Thyroid gland (tissue), 4 donors: ENCODE measurements at regions not wholly inside any gene's neighbourhood (a gene's known extent, or its start where the extent isn't known, plus 50 kb on each side); places are given as distances from the start of the nearest gene placed in this dataset.

Experiments
- DNase-seq, 2 donors: peaks; one replicate each; pipeline ENCODE4 v3.0.0-alpha.2; 2019
- H3K27ac ChIP-seq, 3 donors: fragments of 200-600 bp; sonication (generic); 1 replicate in 2 of 3; 2 replicates in 1 of 3; pipeline ENCODE4 v1.5.1; 2016 to 2019; ENCODE audit warnings: mild to moderate bottlenecking in 1 of 3, moderate library complexity in 1 of 3
- H3K27me3 ChIP-seq: fragments of 200-600 bp; sonication (generic); one replicate; pipeline ENCODE4 v1.5.1; 2019
- H3K36me3 ChIP-seq, 2 donors: fragments of 200-600 bp; sonication (generic); one replicate each; pipeline ENCODE4 v1.5.1; 2016 to 2019
- H3K4me1 ChIP-seq, 2 donors: fragments of 200-600 bp; sonication (generic); one replicate each; pipeline ENCODE4 v1.5.1; 2017 to 2019
- H3K4me3 ChIP-seq, 3 donors: fragments of 200-600 bp; sonication (generic); replicated peaks in 1 of 3; 1 replicate in 2 of 3; 2 replicates in 1 of 3; pipeline ENCODE4 v1.5.1; 2016; ENCODE audit warnings: mild to moderate bottlenecking in 1 of 3
- H3K9me3 ChIP-seq: fragments of 200-600 bp; sonication (generic); one replicate; pipeline ENCODE4 v1.5.1; 2017
- CTCF ChIP-seq, 6 experiments: fragments of 200-600 bp in 3 of 6; fragments of 450-650 bp in 3 of 6; sonication (generic) in 3 of 6; IDR thresholded peaks; one replicate each; pipeline ENCODE4 v1.5.1; 2016 to 2019; ENCODE audit warnings: antibody characterized with exemption in 6 of 6, mild to moderate bottlenecking in 2 of 6, inconsistent platforms in 1 of 6, moderate library complexity in 1 of 6
- POLR2A ChIP-seq, 2 donors: fragments of 450-650 bp; IDR thresholded peaks; one replicate each; pipeline ENCODE4 v1.6.1; 2017; ENCODE audit warnings: antibody characterized with exemption in 2 of 2, mild to moderate bottlenecking in 2 of 2, moderate library complexity in 1 of 2
- WGBS, 2 donors: methylation state at CpG; one replicate each; pipeline ENCODE4 v1.1.5; 2017; 5-methylcytosine and 5-hydroxymethylcytosine counted together
- intact Hi-C: fragments of 100-400 bp; cut with DNase I; formaldehyde crosslinking; loops from one replicate; pipeline ENCODE4 v1.15.1; 2023

- intact Hi-C loops: no loop called here
- no peaks in the 10 kb centered on the region for H3K27me3 ChIP-seq
- no peak overlapping the region for H3K4me3 ChIP-seq
- no peaks in the 10 kb centered on the region for H3K9me3 ChIP-seq
- TF ChIP-seq CTCF (IDR thresholded peaks at IDR 0.05) (no peak), POLR2A (IDR thresholded peaks at IDR 0.05) (no peak)
- no peak overlapping the region for H3K27ac ChIP-seq
- H3K36me3 ChIP-seq: no peaks in the 10 kb centered on the region
- H3K4me1 ChIP-seq: no peaks in the 10 kb centered on the region
- 74 to 81% methylated on average over 1 of the region's 1 CpG for WGBS, 2 donors
- DNase-seq: no peak
Measured at GRCh38 chr9:115635680-115636383, 517.8 kb upstream of the PAPPA start.

GRCh38 chr9:115636596-115636995, 517.0 kb upstream of the PAPPA start:
- intact Hi-C loops: no loop called here
- no peaks in the 10 kb centered on the region for H3K36me3 ChIP-seq
- WGBS, 2 donors: 67 to 74% methylated on average over 4 of the region's 4 CpGs
- H3K27me3 ChIP-seq: no peaks in the 10 kb centered on the region
- no peaks in the 10 kb centered on the region for H3K4me1 ChIP-seq
- DNase-seq: no peak
- no peak overlapping the region for H3K27ac ChIP-seq
- no peak for TF ChIP-seq CTCF (IDR thresholded peaks at IDR 0.05)
- no peak for TF ChIP-seq POLR2A (IDR thresholded peaks at IDR 0.05)
- H3K4me3 ChIP-seq: no peak overlapping the region
- no peaks in the 10 kb centered on the region for H3K9me3 ChIP-seq

GRCh38 chr9:115637661-115638060, 515.9 kb upstream of the PAPPA start:
- TF ChIP-seq CTCF (IDR thresholded peaks at IDR 0.05) (no peak), POLR2A (IDR thresholded peaks at IDR 0.05) (no peak)
- Histone ChIP-seq H3K27me3 (no peaks in the 10 kb centered on the region), H3K4me1 (no peaks in the 10 kb centered on the region), H3K4me3 (no peak overlapping the region), H3K36me3 (no peaks in the 10 kb centered on the region), H3K9me3 (no peaks in the 10 kb centered on the region), H3K27ac (no peak overlapping the region)
- DNase-seq: no peak
- intact Hi-C loops: no loop called here

GRCh38 chr9:115640887-115641286, 512.7 kb upstream of the PAPPA start:
- intact Hi-C loops: no loop called here
- H3K27me3 ChIP-seq: no peaks in the 10 kb centered on the region
- H3K4me3 ChIP-seq: no peak overlapping the region
- TF ChIP-seq POLR2A (IDR thresholded peaks at IDR 0.05) (no peak), CTCF (IDR thresholded peaks at IDR 0.05) (no peak)
- 79 to 83% methylated on average over 2 of the region's 2 CpGs for WGBS, 2 donors
- no peaks in the 10 kb centered on the region for H3K4me1 ChIP-seq
- H3K36me3 ChIP-seq: no peaks in the 10 kb centered on the region
- no peak for DNase-seq
- no peaks in the 10 kb centered on the region for H3K9me3 ChIP-seq
- no peak overlapping the region for H3K27ac ChIP-seq

- Histone ChIP-seq H3K27me3 (no peaks in the 10 kb centered on the region), H3K4me1 (no peaks in the 10 kb centered on the region), H3K4me3 (no peak overlapping the region), H3K9me3 (no peaks in the 10 kb centered on the region), H3K36me3 (no peaks in the 10 kb centered on the region), H3K27ac (no peak overlapping the region)
- intact Hi-C loops: no loop called here
- WGBS, 2 donors: 56 to 78% methylated on average over 1 of the region's 1 CpG
- DNase-seq: no peak
- TF ChIP-seq CTCF (IDR thresholded peaks at IDR 0.05) (no peak), POLR2A (IDR thresholded peaks at IDR 0.05) (no peak)
Measured at GRCh38 chr9:115642285-115642684, 511.3 kb upstream of the PAPPA start.
